ENCODE measurements at regions not wholly inside any gene's neighbourhood (a gene's known extent, or its start where the extent isn't known, plus 50 kb on each side); places are given as distances from the start of the nearest gene placed in this dataset.
"Not testable (repeated sequence)": the region's sequence is repeated elsewhere in the genome, so short reads cannot be mapped to it uniquely, and the experiment has no call there.

DNA sequence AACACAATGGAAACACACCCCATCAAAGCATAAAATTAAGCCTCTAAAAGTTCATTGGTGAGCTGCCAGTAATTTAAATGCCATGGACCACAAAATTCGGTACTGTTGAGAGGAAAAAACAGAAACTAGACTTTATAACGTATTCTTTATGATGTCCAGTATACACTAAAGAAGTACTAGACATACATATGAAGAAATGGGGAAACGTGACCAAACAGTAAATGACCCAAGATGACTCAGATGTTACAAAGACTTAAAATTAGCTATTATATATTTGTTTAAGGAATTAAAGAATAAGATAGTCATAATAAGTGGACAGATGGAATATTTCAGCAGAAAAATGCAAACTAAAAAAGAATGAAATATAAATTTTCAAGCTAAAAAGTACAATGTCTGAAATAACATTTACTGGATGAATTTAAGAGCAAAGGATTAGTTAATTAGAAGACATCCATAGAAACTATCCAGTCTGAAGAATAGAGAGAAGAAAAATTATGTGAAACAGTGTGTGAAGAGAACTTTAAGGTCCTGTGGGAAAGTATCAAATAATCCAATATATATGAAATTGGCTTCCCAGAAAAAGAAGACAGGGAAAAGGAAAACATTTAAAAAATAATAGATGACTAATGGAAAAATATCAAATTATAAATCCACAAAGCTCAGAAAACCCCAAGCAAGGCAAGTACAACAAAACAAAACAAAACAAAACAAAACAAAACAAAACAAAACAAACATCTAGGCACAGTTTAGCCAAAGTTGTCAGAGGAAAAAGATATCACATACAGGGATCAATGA lies 69.4 kb downstream of the SAMD9 start:
- DNase-seq = no peak

DNA sequence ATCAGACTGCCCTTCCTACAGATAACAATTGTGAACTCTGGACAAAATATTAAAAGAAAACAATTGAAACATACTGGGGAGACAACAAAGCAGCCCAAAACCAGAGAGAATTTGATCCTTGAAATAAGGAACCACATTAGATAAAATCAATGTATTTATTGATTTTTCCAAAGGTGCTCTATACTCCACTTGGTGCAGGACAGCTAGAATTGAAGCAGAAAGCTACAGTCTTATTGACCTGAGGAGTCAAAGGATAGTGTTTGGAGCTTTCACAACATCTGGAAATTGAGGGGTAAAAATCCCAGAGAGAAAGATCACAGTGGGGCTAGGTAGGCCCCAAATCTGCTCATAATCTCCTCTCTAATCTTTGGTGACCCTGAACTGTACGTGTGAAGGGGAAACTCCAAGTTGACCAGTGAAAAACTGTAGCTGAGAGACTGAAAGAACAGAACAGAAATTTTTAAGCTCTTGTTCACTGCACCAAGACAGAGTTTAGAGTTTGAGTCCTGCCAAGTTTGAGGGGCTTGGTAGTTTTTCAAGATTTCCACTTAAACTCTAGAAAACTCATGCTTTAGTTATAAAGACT lies 70.2 kb downstream of the SAMD9 start:
- no peak for DNase-seq

DNA sequence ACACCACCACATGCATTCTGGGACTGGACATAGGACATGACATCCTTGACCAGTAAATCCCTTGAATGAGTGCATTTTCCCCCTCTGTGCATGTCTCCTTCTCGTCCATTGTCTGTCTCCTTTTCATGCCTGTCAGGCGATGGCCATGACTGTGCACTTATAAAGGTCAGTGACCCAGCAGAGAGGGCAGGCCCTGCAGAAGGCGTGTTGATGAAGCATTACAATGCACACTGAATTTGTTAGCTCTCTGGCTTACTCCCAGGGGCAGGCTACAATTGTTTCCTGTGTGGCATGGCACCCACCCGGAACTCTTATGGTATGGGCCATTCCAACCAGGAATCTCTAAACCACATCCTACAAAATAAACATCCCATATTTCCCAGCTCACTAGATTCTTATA lies 71.1 kb downstream of the SAMD9 start:
- no peak for DNase-seq

DNA sequence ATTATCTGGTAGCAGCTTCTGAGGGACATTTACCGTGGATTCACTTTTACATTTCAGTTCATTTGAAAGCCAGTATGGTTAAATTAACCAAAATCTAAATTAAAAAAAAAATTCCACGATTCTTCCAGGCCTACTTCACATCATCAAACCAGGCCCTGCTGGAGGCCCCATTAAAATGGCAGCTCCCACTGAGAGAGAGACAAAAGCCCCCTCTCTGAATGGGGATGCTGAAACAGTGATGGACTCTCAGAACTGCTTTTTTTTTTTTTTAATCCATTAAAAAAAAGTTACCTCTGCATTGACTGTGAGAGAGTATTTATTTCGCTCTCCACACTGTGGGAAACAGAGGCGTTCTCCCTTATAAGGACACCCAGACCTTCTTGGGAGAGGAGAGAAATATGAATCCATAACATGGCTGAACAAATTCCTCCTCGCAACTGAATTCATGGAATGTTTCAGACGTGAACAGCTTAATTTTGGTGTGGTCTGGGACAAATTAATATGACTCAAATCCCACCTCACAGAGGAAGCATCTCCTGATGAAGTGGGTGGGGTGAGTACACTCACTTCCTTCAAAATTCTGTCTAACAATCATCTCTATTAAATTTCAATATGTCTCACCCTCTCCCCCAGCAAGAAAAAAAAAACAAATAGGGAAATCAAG lies 73.5 kb downstream of the SAMD9 start:
- no peak for DNase-seq

DNA sequence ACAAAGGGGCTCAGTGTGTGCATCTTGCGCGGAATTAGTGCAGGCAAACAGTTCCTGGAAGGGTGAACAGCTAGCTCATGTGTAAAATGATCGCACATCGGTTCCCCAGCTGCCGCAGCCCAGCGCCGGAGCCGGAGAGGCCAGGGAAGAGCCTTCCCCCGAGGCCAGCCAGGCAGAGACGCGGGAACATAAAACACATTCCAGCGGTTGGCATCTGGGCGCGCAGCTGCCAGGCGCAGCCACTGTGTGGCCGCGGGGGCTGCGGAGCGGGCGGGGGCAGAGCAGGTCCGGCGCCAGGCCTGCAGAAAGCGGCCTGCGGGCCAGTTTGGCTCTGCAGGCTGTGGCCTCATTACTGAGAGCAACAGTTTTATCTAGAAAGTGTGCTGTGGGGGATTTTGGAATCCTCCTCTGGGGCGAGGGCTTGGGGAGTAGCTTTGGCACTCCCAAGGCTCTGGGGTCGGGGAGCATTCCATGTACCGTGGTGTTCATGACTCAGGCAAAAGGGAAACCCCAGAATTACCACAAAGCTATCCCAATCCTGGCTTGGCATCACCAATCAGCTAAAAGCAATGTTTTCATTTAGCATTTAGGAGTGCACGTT lies 74.3 kb downstream of the SAMD9 start:
- no peak for DNase-seq

DNA sequence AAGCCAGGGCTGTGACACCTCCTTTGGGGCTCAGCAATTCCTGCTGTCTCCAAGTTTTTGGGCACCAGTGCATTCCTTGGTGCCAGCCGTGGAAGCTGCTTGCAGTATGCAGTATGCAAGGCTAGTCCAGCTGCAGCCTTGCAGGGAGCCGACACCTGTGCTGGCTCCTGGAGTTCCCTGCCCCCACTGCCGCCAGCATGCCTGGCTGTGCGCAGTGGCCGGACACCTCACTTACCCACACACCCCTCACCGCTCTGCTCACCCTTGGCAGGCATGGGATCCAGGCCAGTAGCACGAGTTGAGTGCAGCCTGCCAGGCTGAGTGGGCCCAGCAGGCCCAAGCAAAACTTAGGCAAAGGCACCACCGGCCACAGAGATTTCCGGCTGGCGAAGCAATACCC lies 77.4 kb downstream of the SAMD9 start:
- DNase-seq = no peak

DNA sequence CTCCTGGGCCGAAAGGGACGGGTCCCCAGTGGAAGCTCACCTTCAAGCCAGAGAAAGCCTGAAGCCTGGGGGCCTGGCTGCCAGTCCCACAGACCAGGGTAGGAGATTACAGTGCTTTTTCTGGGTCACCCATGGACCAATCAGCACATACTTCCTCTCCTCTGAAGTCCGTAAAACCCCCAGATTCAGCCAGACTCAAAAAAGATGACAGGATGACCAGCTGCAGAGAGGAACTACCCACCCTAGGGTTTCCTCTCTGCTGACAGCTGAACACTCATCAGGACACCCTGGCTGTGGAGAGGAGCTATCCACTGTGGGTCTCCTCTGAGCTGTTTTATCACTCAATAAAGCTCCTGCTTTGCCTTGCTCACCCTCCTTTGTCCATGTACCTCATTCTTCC lies 78.0 kb downstream of the SAMD9 start:
- no peak for DNase-seq

DNA sequence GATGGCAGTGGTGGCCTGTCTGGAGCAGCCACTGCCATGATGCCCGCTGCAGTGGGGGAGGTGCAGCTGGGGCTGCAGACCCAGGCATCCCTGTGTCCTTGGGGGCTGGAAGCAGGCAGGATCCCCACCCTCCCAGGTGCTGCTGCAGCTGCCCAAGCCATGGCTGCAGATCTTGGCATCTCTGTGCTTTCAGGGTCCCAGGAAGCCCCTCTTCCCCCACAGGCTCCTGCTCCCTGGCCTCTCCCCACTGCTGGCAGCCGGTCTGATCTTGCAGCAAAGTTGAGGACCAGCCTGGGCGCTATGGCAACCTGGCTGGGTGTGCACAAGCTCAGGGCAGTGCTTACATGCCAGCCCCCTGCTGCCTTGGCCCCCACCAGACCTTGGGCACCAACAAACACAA lies 78.5 kb downstream of the SAMD9 start:
- no peak for DNase-seq

DNA sequence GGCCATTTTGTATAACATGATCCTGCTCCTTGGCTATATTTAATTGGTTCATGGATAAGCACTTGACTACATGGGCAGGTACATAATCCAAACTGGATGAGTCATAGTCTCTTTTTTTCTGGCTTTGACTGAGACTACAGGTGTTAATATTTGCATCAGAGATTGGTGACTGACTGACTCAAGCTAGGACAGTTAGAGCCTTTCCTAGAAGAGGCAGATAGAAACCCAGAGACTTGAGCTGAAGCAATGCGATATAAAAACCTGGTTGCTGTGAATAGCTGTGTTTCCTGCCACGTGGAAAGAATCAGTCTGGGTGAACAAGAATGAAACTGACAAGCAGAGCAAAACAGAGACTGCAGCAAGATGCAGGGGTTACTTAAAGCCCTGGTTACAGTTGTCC lies 81.0 kb downstream of the SAMD9 start:
- DNase-seq = no peak

DNA sequence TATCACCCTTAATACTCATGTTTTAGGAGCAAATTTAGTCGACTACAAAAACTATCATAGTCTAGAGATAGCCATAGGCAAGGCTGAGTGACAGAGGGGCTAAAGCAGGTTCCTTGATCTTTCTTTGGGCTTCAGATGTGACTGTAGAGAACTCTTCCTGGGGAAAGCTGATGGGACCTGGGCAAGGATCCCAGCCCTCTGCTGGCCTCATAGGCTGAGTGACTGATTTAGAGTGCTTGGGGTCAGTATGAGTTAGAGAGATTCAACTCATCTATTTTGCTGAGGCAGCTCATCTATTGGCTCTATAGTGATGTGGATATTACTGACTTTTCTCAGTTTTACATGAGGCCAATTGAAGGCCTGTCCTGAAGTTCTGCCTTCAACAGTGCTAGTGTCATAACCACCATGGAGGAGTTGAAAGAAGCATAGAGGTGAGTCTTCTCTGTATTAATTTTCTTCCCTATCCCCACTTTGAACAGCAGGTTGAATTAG lies 81.6 kb downstream of the SAMD9 start:
- no peak for DNase-seq

DNA sequence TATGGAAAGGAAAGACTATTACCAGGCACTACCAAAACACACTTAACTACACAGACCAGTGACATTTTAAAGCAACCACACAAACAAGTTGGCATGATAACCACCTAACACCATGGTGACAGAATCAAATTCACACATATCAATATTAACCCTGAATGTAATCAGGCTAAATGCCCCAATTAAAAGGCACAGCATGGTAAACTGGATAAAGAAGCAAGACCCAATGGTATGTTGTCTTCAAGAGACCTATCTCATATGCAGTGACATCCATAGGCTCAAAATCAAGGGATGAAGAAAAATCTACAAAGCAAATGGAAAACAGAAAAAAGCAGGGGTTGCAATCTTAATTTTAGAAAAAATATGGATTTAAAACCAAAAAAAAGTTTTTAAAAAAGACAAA lies 86.0 kb downstream of the SAMD9 start:
- DNase-seq = no peak

DNA sequence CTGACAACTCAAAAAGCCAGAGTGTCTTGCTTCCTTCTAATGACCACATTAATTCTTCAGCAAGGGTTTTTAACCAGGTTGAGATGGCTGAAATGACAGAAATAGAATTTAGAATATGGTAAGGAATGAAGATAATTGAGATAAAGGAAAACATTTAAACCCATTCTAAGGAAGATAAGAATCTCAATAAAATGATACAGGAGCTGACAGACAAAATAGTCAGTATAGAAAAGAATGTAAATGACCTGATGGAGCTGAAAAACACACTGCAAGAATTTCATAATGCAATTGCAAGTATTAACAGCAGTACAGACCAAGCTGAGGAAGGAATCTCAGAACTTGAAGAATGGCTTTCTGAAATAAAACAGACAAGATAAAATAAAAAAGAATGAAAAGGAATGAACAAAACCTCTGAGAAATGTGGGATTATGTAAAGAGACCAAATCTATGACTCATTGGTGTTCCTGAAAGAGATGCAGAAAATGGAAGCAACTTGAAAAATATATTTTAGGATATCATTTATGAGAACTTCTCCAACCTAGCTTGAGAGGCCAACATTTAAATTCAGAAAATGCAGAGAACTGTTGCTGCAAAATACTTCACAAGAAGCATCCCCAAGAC lies 87.1 kb downstream of the SAMD9 start:
- DNase-seq = no peak

DNA sequence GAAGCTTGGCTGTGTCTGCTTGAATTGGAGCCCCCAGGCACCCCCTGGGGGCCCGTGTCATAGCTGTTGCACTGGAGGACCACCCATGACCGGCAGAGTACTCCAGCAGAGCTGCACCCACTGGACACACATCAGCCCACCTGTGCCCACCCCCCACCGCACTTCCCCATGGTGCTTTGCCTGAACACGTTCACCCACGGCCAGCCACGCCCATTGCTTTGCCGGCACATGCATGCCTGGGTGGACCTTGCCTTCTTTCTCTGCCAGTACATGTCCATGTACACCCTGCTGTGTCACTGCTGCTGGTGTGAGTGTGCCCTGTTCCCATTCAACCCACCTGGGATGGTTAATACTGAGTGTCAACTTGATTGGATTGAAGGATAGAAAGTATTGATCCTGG lies 88.7 kb downstream of the SAMD9 start:
- no peak for DNase-seq

DNA sequence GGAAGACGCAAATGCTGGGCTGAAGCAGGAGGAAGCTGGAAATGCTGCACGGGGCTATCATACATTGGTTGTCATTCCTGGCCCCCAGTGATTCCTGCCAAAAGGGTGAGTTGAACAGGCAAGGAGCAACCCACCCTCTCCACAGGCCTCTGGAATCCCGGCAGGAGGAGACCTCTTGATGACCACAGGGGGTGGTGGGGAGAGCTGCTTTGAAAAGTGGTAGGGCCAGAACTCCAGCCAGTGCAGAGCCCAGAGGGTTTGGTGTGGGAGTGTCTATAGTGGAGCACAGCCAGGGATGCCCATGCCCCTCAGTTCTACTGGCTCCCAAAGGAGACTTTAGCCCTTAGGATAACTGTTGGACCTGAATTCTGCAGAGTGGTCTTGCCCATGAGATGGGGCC lies 89.2 kb downstream of the SAMD9 start:
- no peak for DNase-seq

DNA sequence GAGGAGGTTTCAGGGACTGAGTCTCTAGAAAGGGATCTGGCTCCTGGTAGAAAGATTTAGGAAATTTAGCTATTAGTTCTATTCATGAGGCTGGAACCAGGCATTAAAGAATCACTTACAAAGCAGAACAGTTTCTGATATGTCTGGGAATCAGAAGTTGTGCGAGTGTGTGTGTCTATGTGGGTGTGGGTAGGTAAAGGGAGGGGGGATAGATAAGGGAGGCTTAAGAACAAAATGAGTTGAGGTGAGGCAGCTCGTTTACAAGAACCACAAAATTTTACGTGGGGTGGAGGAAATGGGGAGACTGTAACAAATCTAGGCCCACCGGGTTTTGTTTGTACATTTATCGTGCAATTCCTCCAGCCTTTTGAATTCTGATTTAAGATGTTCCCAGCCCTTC lies 90.7 kb downstream of the SAMD9 start:
- DNase-seq = no peak

DNA sequence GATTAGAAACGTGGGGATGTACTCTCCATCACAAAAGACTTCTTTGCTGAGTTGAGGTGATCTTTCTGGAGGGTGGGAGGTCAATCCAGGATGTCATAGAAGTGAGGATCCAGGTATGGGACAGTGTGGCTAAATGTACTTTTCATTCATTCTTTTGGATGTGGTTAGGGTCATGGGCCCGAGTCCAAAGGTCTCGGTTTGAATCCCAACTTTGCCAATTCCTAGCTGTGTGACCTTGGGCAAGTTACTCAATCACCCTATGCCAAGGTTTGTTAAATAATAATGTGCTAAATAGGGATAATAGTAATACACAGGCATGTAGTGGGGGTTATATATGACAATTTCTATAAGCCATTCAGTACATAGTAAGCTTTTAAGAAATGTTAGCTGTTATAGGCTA lies 91.4 kb downstream of the SAMD9 start:
- no peak for DNase-seq

DNA sequence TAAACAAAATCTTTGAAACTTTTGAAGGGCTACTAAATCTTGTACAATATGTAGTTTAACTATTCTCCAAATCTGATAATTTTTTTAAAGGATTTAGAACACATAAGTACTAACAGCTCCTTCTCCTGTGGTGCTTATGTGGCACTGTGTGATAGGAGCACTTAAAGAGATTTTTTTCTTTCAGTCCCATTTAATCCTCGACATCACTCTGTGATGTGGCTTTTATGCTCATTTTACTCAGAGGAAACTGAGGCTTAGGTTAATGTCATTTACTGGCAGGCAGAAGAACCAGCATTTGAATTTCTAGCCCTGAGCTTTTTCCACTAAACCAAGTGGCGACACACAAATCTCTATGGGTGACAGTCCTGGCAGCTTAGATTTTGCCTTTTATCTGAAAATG lies 92.4 kb downstream of the SAMD9 start:
- DNase-seq = no peak

DNA sequence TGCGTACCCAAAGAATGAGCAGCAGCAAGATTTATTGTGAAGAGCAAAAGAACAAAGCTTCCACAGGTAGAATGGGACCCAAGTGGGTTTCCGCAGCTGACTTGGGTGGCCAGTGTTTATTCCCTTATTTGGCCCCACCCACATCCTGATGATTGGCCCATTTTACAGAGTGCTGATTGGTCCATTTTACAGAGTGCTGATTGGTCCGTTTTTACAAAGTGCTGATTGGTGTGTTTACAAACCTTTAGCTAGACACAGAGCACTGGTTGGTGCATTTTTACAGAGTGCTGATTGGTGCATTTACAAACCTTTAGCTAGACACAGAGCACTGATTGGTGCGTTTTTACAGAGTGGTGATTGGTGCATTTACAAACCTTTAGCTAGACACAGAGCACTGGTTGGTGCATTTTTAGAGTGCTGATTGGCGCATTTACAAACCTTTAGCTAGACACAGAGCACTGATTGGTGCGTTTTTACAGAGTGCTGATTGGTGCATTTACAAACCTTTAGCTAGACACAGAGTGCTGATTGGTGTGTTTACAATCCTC lies 94.8 kb downstream of the SAMD9 start:
- DNase-seq = not testable (repeated sequence)

DNA sequence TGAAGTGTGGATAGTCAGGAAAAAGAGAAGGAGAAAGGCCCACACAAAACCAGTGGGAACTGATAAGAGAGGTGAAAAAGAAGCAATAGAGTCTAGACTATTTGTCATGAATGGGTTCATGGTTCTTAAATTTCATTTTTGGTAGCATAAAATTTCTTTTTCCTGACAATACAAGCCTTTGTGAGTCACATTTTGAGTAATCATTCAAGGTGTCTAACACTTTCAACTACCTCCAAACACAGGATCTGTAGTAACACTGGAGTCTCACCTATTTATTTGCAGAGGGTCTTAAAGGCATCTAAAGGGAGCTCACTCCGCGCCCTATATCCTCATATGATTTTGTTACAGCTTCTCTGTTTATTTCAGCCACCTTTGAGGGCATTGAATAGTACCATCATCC lies 96.0 kb downstream of the SAMD9 start:
- no peak for DNase-seq

DNA sequence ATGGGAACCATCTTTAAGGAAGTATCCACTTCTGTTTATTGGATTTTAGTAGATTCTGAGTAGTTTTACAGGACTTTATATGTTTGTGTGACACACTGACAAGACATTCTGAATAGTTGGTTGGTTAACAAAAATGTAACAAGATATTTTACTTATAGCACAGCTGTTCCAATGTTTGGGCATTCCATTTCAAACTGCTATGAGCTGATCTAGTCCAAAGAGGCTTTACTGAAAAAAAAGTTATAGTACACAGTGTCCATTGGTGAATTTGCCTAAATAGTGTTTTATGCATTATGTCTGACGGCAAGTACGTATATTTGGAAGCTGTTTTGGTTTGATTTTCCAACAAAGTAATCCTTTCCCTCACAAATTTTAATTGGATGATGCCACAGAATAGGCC lies 99.1 kb downstream of the SAMD9 start:
- DNase-seq = no peak

DNA sequence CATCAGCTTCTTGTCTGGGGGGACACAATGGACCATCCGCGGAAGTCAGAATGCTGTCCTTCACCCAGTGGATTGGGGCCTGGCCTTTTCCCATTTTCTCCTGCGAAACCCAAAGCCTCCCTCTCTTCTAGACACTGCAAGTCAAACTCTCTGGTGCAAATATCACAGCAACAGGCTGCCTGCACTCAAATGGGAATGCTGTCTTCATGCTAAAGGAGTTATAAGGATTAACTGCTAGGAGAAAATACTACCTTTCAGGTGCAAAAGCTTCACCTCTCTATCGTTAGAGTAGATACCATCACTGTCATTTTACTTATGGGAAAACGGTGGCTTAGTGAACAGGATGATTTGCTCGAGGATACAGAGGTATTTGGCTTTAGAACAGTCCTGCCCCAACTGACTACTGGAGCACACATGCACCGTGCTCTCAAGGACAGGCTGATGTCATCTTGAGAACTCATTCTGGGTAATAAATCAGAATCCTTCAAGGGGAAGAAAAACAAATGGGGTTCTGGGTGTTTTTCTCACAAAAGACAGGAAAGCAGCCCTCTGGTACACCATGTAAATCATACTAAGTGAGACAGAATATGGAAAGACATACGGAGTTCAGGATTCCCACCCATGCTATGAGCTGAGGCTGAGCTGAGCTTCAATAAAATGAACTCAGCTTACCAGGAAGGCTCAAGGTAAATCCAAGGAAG lies 100.9 kb downstream of the SAMD9 start:
- DNase-seq = no peak

DNA sequence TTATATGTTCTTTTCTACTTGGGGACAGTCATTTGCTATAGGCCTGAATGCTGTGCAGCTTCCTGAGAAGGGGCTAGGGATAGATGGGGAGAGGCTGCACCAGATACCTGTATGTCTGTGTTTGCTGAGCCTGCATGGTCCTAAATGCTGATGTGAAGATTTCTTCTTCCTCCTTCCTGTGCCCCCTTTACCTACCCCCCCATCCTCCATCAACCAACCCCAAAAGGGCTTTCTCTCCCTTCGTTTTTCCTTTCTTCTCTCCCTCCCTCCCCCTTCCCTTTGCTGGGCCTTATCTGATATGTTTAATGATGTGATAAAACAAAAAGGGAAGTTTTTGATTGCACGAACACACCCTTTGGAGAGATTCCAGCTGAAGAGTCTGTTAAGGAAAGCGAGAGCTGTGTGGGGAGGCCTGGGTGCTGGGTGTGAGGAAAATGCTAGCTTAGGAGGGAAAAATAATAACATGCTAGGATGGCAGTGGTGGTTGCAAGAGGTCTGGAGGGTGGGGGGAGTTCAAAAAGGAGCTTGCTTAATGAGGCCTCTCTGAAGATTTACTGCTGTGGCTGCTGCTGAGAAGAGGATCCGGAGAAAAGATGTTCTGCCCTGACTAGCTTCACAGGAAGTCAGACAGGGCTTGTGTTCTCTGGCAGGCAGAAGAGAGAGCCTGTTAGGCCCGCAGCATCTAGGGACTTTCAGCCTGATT lies 101.8 kb downstream of the SAMD9 start:
- DNase-seq = no peak
